IMR-90 (cell line): ENCODE measurements at regions not wholly inside any gene's neighbourhood (a gene's known extent, or its start where the extent isn't known, plus 50 kb on each side); places are given as distances from the start of the nearest gene placed in this dataset.

Source experiments
- ATAC-seq: fragments of 200-7000 bp; cut with Tn5 transposase; 2 replicates; pipeline ENCODE4 v1.9.1; 2020; ENCODE audit warnings: low read depth, mild to moderate bottlenecking, moderate library complexity
- BruUV-seq: library from RNA; stranded (reverse); fragments of 400-500 nt; replicated peaks from 2 replicates; lab custom pipeline; 2021; lab: Mats Ljungman, UMichigan
- CTCF ChIA-PET: fragments of 300-600 bp; formaldehyde crosslinking; extraction: SDS; loops from one replicate; lab custom pipeline; 2021; ENCODE audit warnings: antibody characterized with exemption; lab: Yijun Ruan, JAX
- POLR2A ChIA-PET: fragments of 300-600 bp; sonication (Branson Sonifier 250); formaldehyde crosslinking; loops from one replicate; lab custom pipeline; 2022; ENCODE audit warnings: antibody characterized with exemption; ENCODE audit not compliant: unreplicated experiment; lab: Charles Lee
- DNase-seq: peaks from one replicate; pipeline ENCODE4 v3.0.0; 2013
- H2AFZ ChIP-seq: replicated peaks from 2 replicates; pipeline ENCODE3; 2013; ENCODE audit warnings: low read length, mild to moderate bottlenecking; ENCODE audit not compliant: poor library complexity
- H2AK5ac ChIP-seq: 2 replicates; pipeline ENCODE4 v1.6.1; 2013; ENCODE audit warnings: low read depth, low read length, inconsistent platforms
- H2AK9ac ChIP-seq: replicated peaks from 2 replicates; pipeline ENCODE3; 2013; ENCODE audit warnings: mild to moderate bottlenecking, low read depth, low read length, moderate library complexity; ENCODE audit not compliant: poor library complexity
- H2BK120ac ChIP-seq: 2 replicates; pipeline ENCODE4 v1.6.1; 2013; ENCODE audit warnings: low read depth, low read length, inconsistent platforms
- H2BK15ac ChIP-seq: 3 replicates; pipeline ENCODE4 v1.6.1; 2013; ENCODE audit warnings: low read depth, low read length, inconsistent platforms
- H2BK20ac ChIP-seq: 2 replicates; pipeline ENCODE4 v1.6.1; 2013; ENCODE audit warnings: low read depth, mild to moderate bottlenecking, inconsistent platforms, low read length, moderate library complexity
- H2BK5ac ChIP-seq: 2 replicates; pipeline ENCODE4 v1.6.1; 2013; ENCODE audit warnings: mild to moderate bottlenecking, low read depth, low read length, inconsistent platforms; ENCODE audit not compliant: poor library complexity, severe bottlenecking
- H3K14ac ChIP-seq: replicated peaks from 2 replicates; pipeline ENCODE4 v1.6.1; 2013; ENCODE audit warnings: low read depth, low read length, inconsistent platforms
- H3K18ac ChIP-seq: 2 replicates; pipeline ENCODE4 v1.6.1; 2013; ENCODE audit warnings: low read depth, low read length, control low read depth
- H3K23ac ChIP-seq: 2 replicates; pipeline ENCODE4 v1.6.1; 2013; ENCODE audit warnings: low read depth, low read length, inconsistent platforms
- H3K27ac ChIP-seq: 2 replicates; pipeline ENCODE4 v1.5.1; 2013; ENCODE audit warnings: mild to moderate bottlenecking, control low read depth, low read length; ENCODE audit not compliant: insufficient read depth
- H3K27me3 ChIP-seq: 2 replicates; pipeline ENCODE4 v1.6.1; 2013; ENCODE audit warnings: low read length; ENCODE audit not compliant: control insufficient read depth, insufficient read depth
- H3K36me3 ChIP-seq: 2 replicates; pipeline ENCODE4 v1.6.1; 2013; ENCODE audit warnings: low read length, mixed read lengths; ENCODE audit not compliant: control insufficient read depth, insufficient read depth
- H3K4ac ChIP-seq: 2 replicates; pipeline ENCODE4 v1.6.1; 2013; ENCODE audit warnings: low read depth, low read length, inconsistent platforms
- H3K4me1 ChIP-seq: 2 replicates; pipeline ENCODE4 v1.6.1; 2013; ENCODE audit warnings: low read length, mixed read lengths; ENCODE audit not compliant: control insufficient read depth, insufficient read depth
- H3K4me2 ChIP-seq: 2 replicates; pipeline ENCODE4 v1.6.1; 2013; ENCODE audit warnings: low read depth, mild to moderate bottlenecking, control low read depth, low read length, moderate library complexity
- H3K4me3 ChIP-seq: 2 replicates; pipeline ENCODE4 v1.5.1; 2013; ENCODE audit warnings: low read depth, mild to moderate bottlenecking, control low read depth, low read length, moderate library complexity; ENCODE audit not compliant: insufficient read depth
- H3K56ac ChIP-seq: 2 replicates; pipeline ENCODE4 v1.6.1; 2013; ENCODE audit warnings: low read length, inconsistent platforms; ENCODE audit not compliant: insufficient read depth; ENCODE audit errors: extremely low read depth
- H3K79me1 ChIP-seq, 2 experiments: 2 replicates each; pipeline ENCODE4 v1.6.1; 2013; ENCODE audit warnings: low read length in 2 of 2, inconsistent platforms in 1 of 2, low read depth in 1 of 2
- H3K9ac ChIP-seq: 2 replicates; pipeline ENCODE4 v1.6.1; 2013; ENCODE audit warnings: low read depth, low read length, control low read depth
- H3K9me1 ChIP-seq: 2 replicates; pipeline ENCODE4 v1.6.1; 2013; ENCODE audit warnings: low read length, inconsistent platforms; ENCODE audit not compliant: insufficient read depth
- H3K9me3 ChIP-seq: 2 replicates; pipeline ENCODE4 v1.6.1; 2013; ENCODE audit warnings: low read length; ENCODE audit not compliant: control insufficient read depth, insufficient read depth
- H4K20me1 ChIP-seq: 2 replicates; pipeline ENCODE4 v1.6.1; 2013; ENCODE audit warnings: low read length, inconsistent platforms; ENCODE audit not compliant: insufficient read depth
- H4K5ac ChIP-seq: 2 replicates; pipeline ENCODE4 v1.6.1; 2013; ENCODE audit warnings: mild to moderate bottlenecking, low read depth, low read length, control low read depth
- H4K8ac ChIP-seq, 2 experiments: 2 replicates each; pipeline ENCODE4 v1.6.1; 2013; ENCODE audit warnings: low read depth in 2 of 2, low read length in 2 of 2, control low read depth in 1 of 2, inconsistent platforms in 1 of 2
- H4K91ac ChIP-seq: 2 replicates; pipeline ENCODE4 v1.6.1; 2013; ENCODE audit warnings: low read depth, low read length, inconsistent platforms; ENCODE audit not compliant: insufficient read depth
- FOS ChIP-seq: fragments of 150-350 bp; IDR thresholded peaks from 2 replicates; pipeline ENCODE4 v1.6.1; 2016; ENCODE audit warnings: low read depth, low read length
- MXI1 ChIP-seq: IDR thresholded peaks from 2 replicates; pipeline ENCODE4 v1.6.1; 2012; ENCODE audit warnings: low read depth, mild to moderate bottlenecking, low read length, moderate library complexity, borderline replicate concordance
- POLR2A ChIP-seq: IDR thresholded peaks from 2 replicates; pipeline ENCODE4 v1.6.1; 2012; ENCODE audit warnings: mild to moderate bottlenecking, low read depth, low read length
- RAD21 ChIP-seq: IDR thresholded peaks from 2 replicates; pipeline ENCODE4 v1.6.1; 2012; ENCODE audit warnings: low read length, improper control_type of control experiment
- WGBS, 2 experiments: methylation state at CpG; one replicate each; pipeline versions ENCODE4 v1.1.5 to v1.1.7; 2013; ENCODE audit warnings: missing lambda C conversion rate in 2 of 2; ENCODE audit not compliant: insufficient read length in 1 of 2; ENCODE audit errors: extremely low coverage in 2 of 2; 5-methylcytosine and 5-hydroxymethylcytosine counted together
- dilution Hi-C: fragments of 300-500 bp; cut with HindIII; formaldehyde crosslinking; loops from one replicate; pipeline ENCODE4 v1.14.3; 2018; ENCODE audit warnings: low sequenced_read_pairs; ENCODE audit not compliant: unreplicated experiment
- in situ Hi-C: fragments of 300-500 bp; cut with MboI; formaldehyde crosslinking; loops from 3 replicates; pipeline ENCODE4 v1.14.3; 2019; ENCODE audit warnings: low sequenced_read_pairs, inconsistent platforms, mixed read lengths
- intact Hi-C: fragments of 100-400 bp; cut with micrococcal nuclease; formaldehyde crosslinking; loops from 2 replicates; pipeline ENCODE4 v1.10.0; 2022
- TF ChIP-seq, protein P1 (sequence below): conservative IDR thresholded peaks from 2 replicates; pipeline ENCODE4 v1.5.1; 2012; ENCODE audit warnings: mild to moderate bottlenecking, low read depth, low read length, improper control_type of control experiment

DNA sequence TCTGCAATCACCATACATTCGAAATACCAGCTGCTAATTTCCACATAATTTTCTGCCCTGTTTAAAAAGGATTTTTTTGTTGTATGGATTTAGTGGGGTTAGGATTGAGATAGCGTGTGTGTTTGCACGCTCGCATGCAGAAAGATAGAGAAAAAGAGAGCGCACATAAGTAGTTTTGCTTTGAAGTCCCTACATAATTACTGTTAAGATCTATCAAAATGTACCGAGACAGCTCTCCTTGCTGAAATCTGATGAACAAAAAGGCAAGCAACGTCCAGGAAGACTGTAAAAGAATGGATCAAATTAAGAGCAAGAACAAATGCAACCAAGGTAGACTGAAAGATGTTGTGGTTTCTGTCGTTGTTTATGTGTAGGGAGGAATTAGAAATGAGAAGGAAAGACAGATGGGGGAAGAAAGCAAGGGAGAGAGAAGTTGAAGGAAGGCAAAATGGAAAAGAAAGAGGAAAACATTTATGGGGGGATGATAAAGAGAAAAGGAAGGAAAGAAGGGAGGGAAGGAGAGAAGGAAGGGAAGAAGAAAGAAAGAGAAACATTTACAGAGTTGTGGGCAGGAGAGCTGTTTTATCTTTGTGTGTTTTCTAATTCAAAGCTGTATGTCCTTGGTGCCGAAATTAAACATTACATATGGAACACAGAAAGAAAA lies 522.3 kb downstream of the MED13L start:
- dilution Hi-C loops = no loop called here
- H2AFZ ChIP-seq = no peak overlapping the region
- H3K9ac ChIP-seq = no peak overlapping the region
- H3K4me2 ChIP-seq = no peak overlapping the region
- no peak overlapping the region for H2BK20ac ChIP-seq
- H4K91ac ChIP-seq = no peak overlapping the region
- POLR2A ChIA-PET = no interaction called here
- H3K14ac ChIP-seq = no peak overlapping the region
- H4K8ac ChIP-seq = no peak overlapping the region
- H3K23ac ChIP-seq = no peak overlapping the region
- H3K79me1 ChIP-seq = no peaks in the 10 kb centered on the region
- no peak overlapping the region for H2AK5ac ChIP-seq
- no peak overlapping the region for H4K5ac ChIP-seq
- ATAC-seq (no peak), DNase-seq (no peak)
- CTCF ChIA-PET = interaction anchor here (0.6 kb wide), 1 partner anchor 132 kb away, joined by 4 read pairs; no protein-coding TSS in a partner anchor
- H3K36me3 ChIP-seq = no peaks in the 10 kb centered on the region
- WGBS, 2 experiments = 38 to 100% methylated on average over 1 to 4 of the region's 9 CpGs
- H3K56ac ChIP-seq = no peak overlapping the region
- TF ChIP-seq RAD21 (no peak), POLR2A (no peak), MXI1 (no peak), FOS (no peak)
- TF ChIP-seq, protein P1, sequence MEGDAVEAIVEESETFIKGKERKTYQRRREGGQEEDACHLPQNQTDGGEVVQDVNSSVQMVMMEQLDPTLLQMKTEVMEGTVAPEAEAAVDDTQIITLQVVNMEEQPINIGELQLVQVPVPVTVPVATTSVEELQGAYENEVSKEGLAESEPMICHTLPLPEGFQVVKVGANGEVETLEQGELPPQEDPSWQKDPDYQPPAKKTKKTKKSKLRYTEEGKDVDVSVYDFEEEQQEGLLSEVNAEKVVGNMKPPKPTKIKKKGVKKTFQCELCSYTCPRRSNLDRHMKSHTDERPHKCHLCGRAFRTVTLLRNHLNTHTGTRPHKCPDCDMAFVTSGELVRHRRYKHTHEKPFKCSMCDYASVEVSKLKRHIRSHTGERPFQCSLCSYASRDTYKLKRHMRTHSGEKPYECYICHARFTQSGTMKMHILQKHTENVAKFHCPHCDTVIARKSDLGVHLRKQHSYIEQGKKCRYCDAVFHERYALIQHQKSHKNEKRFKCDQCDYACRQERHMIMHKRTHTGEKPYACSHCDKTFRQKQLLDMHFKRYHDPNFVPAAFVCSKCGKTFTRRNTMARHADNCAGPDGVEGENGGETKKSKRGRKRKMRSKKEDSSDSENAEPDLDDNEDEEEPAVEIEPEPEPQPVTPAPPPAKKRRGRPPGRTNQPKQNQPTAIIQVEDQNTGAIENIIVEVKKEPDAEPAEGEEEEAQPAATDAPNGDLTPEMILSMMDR = no peak
- H3K27me3 ChIP-seq = peaks cover 11% of the 10 kb centered on the region
- H2BK5ac ChIP-seq = no peak overlapping the region
- no peak overlapping the region for H3K4me3 ChIP-seq
- in situ Hi-C loops = loop anchor here (5.0 to 25.0 kb wide), 2 partner anchors 1078 to 1768 kb away; no protein-coding TSS in a partner anchor
- H2AK9ac ChIP-seq = no peak overlapping the region
- no peak overlapping the region for H3K27ac ChIP-seq
- no peaks in the 10 kb centered on the region for H4K20me1 ChIP-seq
- intact Hi-C loops = no loop called here
- BruUV-seq = no TSS peak
- no peaks in the 10 kb centered on the region for H3K4me1 ChIP-seq
- no peak overlapping the region for H2BK120ac ChIP-seq
- no peaks in the 10 kb centered on the region for H3K9me3 ChIP-seq
- H3K18ac ChIP-seq = no peak overlapping the region
- no peaks in the 10 kb centered on the region for H3K9me1 ChIP-seq
- no peak overlapping the region for H2BK15ac ChIP-seq
- H3K4ac ChIP-seq = no peak overlapping the region
